ENCODE measurements at regions not wholly inside any gene's neighbourhood (a gene's known extent, or its start where the extent isn't known, plus 50 kb on each side); places are given as distances from the start of the nearest gene placed in this dataset.

GRCh38 chr1:100616121-100616621, 78.2 kb downstream of the GPR88 start:
- Mint-ChIP-seq H3K27ac (no peak overlapping the region), H3K4me1 (ENCODE audit: low read depth) (peaks cover 18% of the 10 kb centered on the region), H3K36me3 (ENCODE audit: low read depth) (no peaks in the 10 kb centered on the region), H3K27me3 (ENCODE audit: insufficient read depth) (peaks cover 4% of the 10 kb centered on the region), H3K9me3 (no peaks in the 10 kb centered on the region), H3K4me3 (no peak overlapping the region)
- DNase-seq (ENCODE audit: low spot score) = no peak
- intact Hi-C loops (cut with micrococcal nuclease) = no loop called here

GRCh38 chr1:100622037-100622436, 84.1 kb downstream of the GPR88 start:
- Mint-ChIP-seq H3K27ac (no peak overlapping the region), H3K27me3 (ENCODE audit: insufficient read depth) (peaks cover 4% of the 10 kb centered on the region), H3K36me3 (ENCODE audit: low read depth) (no peaks in the 10 kb centered on the region), H3K9me3 (peaks cover under 1% of the 10 kb centered on the region), H3K4me3 (no peak overlapping the region), H3K4me1 (ENCODE audit: low read depth) (peaks cover 5% of the 10 kb centered on the region)
- DNase-seq (ENCODE audit: low spot score) = no peak
- intact Hi-C loops (cut with micrococcal nuclease) = no loop called here

- no peak overlapping the region for H3K27ac Mint-ChIP-seq
- no peaks in the 10 kb centered on the region for H3K36me3 Mint-ChIP-seq (ENCODE audit: low read depth)
- no peak overlapping the region for H3K4me3 Mint-ChIP-seq
- H3K9me3 Mint-ChIP-seq = peaks cover 3% of the 10 kb centered on the region
- peaks cover 4% of the 10 kb centered on the region for H3K27me3 Mint-ChIP-seq (ENCODE audit: insufficient read depth)
- H3K4me1 Mint-ChIP-seq (ENCODE audit: low read depth) = peaks cover 9% of the 10 kb centered on the region
- intact Hi-C loops (cut with micrococcal nuclease) = no loop called here
- DNase-seq (ENCODE audit: low spot score) = no peak
Measured at GRCh38 chr1:100622506-100622905, 84.6 kb downstream of the GPR88 start.

- Mint-ChIP-seq H3K36me3 (ENCODE audit: low read depth) (no peaks in the 10 kb centered on the region), H3K4me1 (ENCODE audit: low read depth) (peaks cover 9% of the 10 kb centered on the region), H3K27me3 (ENCODE audit: insufficient read depth) (peaks cover 3% of the 10 kb centered on the region), H3K4me3 (no peak overlapping the region), H3K27ac (no peak overlapping the region), H3K9me3 (peaks cover 3% of the 10 kb centered on the region)
- no peak for DNase-seq (ENCODE audit: low spot score)
- intact Hi-C loops (cut with micrococcal nuclease) = no loop called here
Measured at GRCh38 chr1:100622966-100623762, 85.2 kb downstream of the GPR88 start.

- intact Hi-C loops (cut with micrococcal nuclease) = loop anchor here (5.0 kb wide), 1 partner anchor 43 kb away; no protein-coding TSS in a partner anchor
- Mint-ChIP-seq H3K27me3 (ENCODE audit: insufficient read depth) (peaks cover 4% of the 10 kb centered on the region), H3K36me3 (ENCODE audit: low read depth) (no peaks in the 10 kb centered on the region), H3K9me3 (peaks cover 3% of the 10 kb centered on the region), H3K4me3 (no peak overlapping the region), H3K4me1 (ENCODE audit: low read depth) (peaks cover 9% of the 10 kb centered on the region), H3K27ac (no peak overlapping the region)
- no peak for DNase-seq (ENCODE audit: low spot score)
Measured at GRCh38 chr1:100624886-100625610, 87.1 kb downstream of the GPR88 start.

- no peak for DNase-seq (ENCODE audit: low spot score)
- Mint-ChIP-seq H3K27me3 (ENCODE audit: insufficient read depth) (peaks cover 4% of the 10 kb centered on the region), H3K27ac (no peak overlapping the region), H3K36me3 (ENCODE audit: low read depth) (no peaks in the 10 kb centered on the region), H3K4me3 (no peak overlapping the region), H3K9me3 (peaks cover 3% of the 10 kb centered on the region), H3K4me1 (ENCODE audit: low read depth) (peaks cover 15% of the 10 kb centered on the region)
- intact Hi-C loops (cut with micrococcal nuclease) = loop anchor here (5.0 kb wide), 1 partner anchor 44 kb away; no protein-coding TSS in a partner anchor
Measured at GRCh38 chr1:100626397-100626796, 88.5 kb downstream of the GPR88 start.

GRCh38 chr1:100627054-100627716, 89.2 kb downstream of the GPR88 start:
- Mint-ChIP-seq H3K4me1 (ENCODE audit: low read depth) (peaks cover 16% of the 10 kb centered on the region), H3K36me3 (ENCODE audit: low read depth) (no peaks in the 10 kb centered on the region), H3K4me3 (no peak overlapping the region), H3K27ac (no peak overlapping the region), H3K9me3 (peaks cover 3% of the 10 kb centered on the region), H3K27me3 (ENCODE audit: insufficient read depth) (peaks cover 4% of the 10 kb centered on the region)
- intact Hi-C loops (cut with micrococcal nuclease) = loop anchor here (5.0 kb wide), 1 partner anchor 45 kb away; no protein-coding TSS in a partner anchor
- no peak for DNase-seq (ENCODE audit: low spot score)

- no peak overlapping the region for H3K27ac Mint-ChIP-seq
- H3K4me1 Mint-ChIP-seq (ENCODE audit: low read depth) = peaks cover 16% of the 10 kb centered on the region
- no peak overlapping the region for H3K4me3 Mint-ChIP-seq
- H3K9me3 Mint-ChIP-seq = peaks cover 3% of the 10 kb centered on the region
- no peaks in the 10 kb centered on the region for H3K36me3 Mint-ChIP-seq (ENCODE audit: low read depth)
- DNase-seq (ENCODE audit: low spot score) = no peak
- intact Hi-C loops (cut with micrococcal nuclease) = loop anchor here (5.0 kb wide), 1 partner anchor 46 kb away; no protein-coding TSS in a partner anchor
- H3K27me3 Mint-ChIP-seq (ENCODE audit: insufficient read depth) = peaks cover 4% of the 10 kb centered on the region
Measured at GRCh38 chr1:100627936-100628335, 90.0 kb downstream of the GPR88 start.

GRCh38 chr1:100628631-100629081, 90.7 kb downstream of the GPR88 start:
- H3K27ac Mint-ChIP-seq = no peak overlapping the region
- intact Hi-C loops (cut with micrococcal nuclease) = loop anchor here (5.0 kb wide), 1 partner anchor 46 kb away; no protein-coding TSS in a partner anchor
- H3K27me3 Mint-ChIP-seq (ENCODE audit: insufficient read depth) = peaks cover 4% of the 10 kb centered on the region
- peaks cover 3% of the 10 kb centered on the region for H3K9me3 Mint-ChIP-seq
- H3K36me3 Mint-ChIP-seq (ENCODE audit: low read depth) = no peaks in the 10 kb centered on the region
- H3K4me1 Mint-ChIP-seq (ENCODE audit: low read depth) = peaks cover 16% of the 10 kb centered on the region
- no peak for DNase-seq (ENCODE audit: low spot score)
- no peak overlapping the region for H3K4me3 Mint-ChIP-seq

- peaks cover 16% of the 10 kb centered on the region for H3K4me1 Mint-ChIP-seq (ENCODE audit: low read depth)
- peaks cover 3% of the 10 kb centered on the region for H3K9me3 Mint-ChIP-seq
- H3K27ac Mint-ChIP-seq = no peak overlapping the region
- no peak for DNase-seq (ENCODE audit: low spot score)
- intact Hi-C loops (cut with micrococcal nuclease) = loop anchor here (5.0 kb wide), 1 partner anchor 47 kb away; no protein-coding TSS in a partner anchor
- H3K27me3 Mint-ChIP-seq (ENCODE audit: insufficient read depth) = peaks cover 4% of the 10 kb centered on the region
- no peaks in the 10 kb centered on the region for H3K36me3 Mint-ChIP-seq (ENCODE audit: low read depth)
- no peak overlapping the region for H3K4me3 Mint-ChIP-seq
Measured at GRCh38 chr1:100629391-100629790, 90.2 kb upstream of the VCAM1 start.

- intact Hi-C loops (cut with micrococcal nuclease) = no loop called here
- H3K36me3 Mint-ChIP-seq (ENCODE audit: low read depth) = no peaks in the 10 kb centered on the region
- peaks cover 16% of the 10 kb centered on the region for H3K4me1 Mint-ChIP-seq (ENCODE audit: low read depth)
- no peak overlapping the region for H3K27ac Mint-ChIP-seq
- H3K27me3 Mint-ChIP-seq (ENCODE audit: insufficient read depth) = peaks cover 2% of the 10 kb centered on the region
- peaks cover 3% of the 10 kb centered on the region for H3K9me3 Mint-ChIP-seq
- DNase-seq (ENCODE audit: low spot score) = no peak
- no peak overlapping the region for H3K4me3 Mint-ChIP-seq
Measured at GRCh38 chr1:100631015-100631551, 88.5 kb upstream of the VCAM1 start.

- Mint-ChIP-seq H3K27ac (no peak overlapping the region), H3K4me3 (no peak overlapping the region), H3K27me3 (ENCODE audit: insufficient read depth) (peaks cover 4% of the 10 kb centered on the region), H3K36me3 (ENCODE audit: low read depth) (no peaks in the 10 kb centered on the region), H3K9me3 (no peaks in the 10 kb centered on the region), H3K4me1 (ENCODE audit: low read depth) (no peaks in the 10 kb centered on the region)
- intact Hi-C loops (cut with micrococcal nuclease) = no loop called here
- DNase-seq (ENCODE audit: low spot score) = no peak
Measured at GRCh38 chr1:100642826-100643225, 76.7 kb upstream of the VCAM1 start.

Data from activated T-helper 1 cell treated with anti-CD3 and anti-CD28 coated beads, Interleukin-12 subunit alpha, Interleukin-12 subunit beta, Interleukin-2, Interleukin-4 antibody, amounts not matched to agents 30 ng/mL and 10 ng/mL and 1 ng/mL, durations not matched to agents 14 hours and 24 hours and 36 hours (primary cell).